Loucy (cell line): ENCODE measurements at regions not wholly inside any gene's neighbourhood (a gene's known extent, or its start where the extent isn't known, plus 50 kb on each side); places are given as distances from the start of the nearest gene placed in this dataset.
"Not testable (repeated sequence)": the region's sequence is repeated elsewhere in the genome, so short reads cannot be mapped to it uniquely, and the experiment has no call there.

Experiments
- H2AFZ ChIP-seq: fragments of 200-600 bp; sonication (generic); 2 replicates; pipeline ENCODE4 v1.6.0; 2016; ENCODE audit warnings: antibody characterized with exemption, mild to moderate bottlenecking, low read length, moderate library complexity
- H3F3A ChIP-seq: fragments of 200-600 bp; 2 replicates; pipeline ENCODE4 v1.6.0; 2016; ENCODE audit warnings: antibody characterized with exemption, low read depth, mild to moderate bottlenecking
- H3K27me3 ChIP-seq: fragments of 200-600 bp; sonication (generic); 2 replicates; pipeline ENCODE4 v1.6.1; 2014; ENCODE audit warnings: low read length, mild to moderate bottlenecking; ENCODE audit not compliant: insufficient read depth, poor library complexity, severe bottlenecking
- H3K36me3 ChIP-seq: fragments of 200-600 bp; sonication (generic); 2 replicates; pipeline ENCODE4 v1.6.1; 2016; ENCODE audit warnings: low read length; ENCODE audit not compliant: insufficient read depth
- H3K4me1 ChIP-seq: fragments of 200-600 bp; sonication (generic); 2 replicates; pipeline ENCODE4 v1.5.1; 2014; ENCODE audit warnings: low read length, mild to moderate bottlenecking; ENCODE audit not compliant: insufficient read depth, poor library complexity, severe bottlenecking
- H3K4me2 ChIP-seq: fragments of 200-600 bp; sonication (generic); 2 replicates; pipeline ENCODE4 v1.6.0; 2014; ENCODE audit warnings: antibody characterized with exemption, low read length, low read depth, mild to moderate bottlenecking; ENCODE audit not compliant: poor library complexity, severe bottlenecking
- H3K4me3 ChIP-seq: fragments of 200-600 bp; sonication (generic); 2 replicates; pipeline ENCODE4 v1.5.1; 2014; ENCODE audit warnings: low read length, mild to moderate bottlenecking, mixed read lengths; ENCODE audit not compliant: poor library complexity, severe bottlenecking
- H3K79me2 ChIP-seq: fragments of 200-600 bp; sonication (generic); 2 replicates; pipeline ENCODE4 v1.6.1; 2014; ENCODE audit warnings: low read length; ENCODE audit not compliant: insufficient read depth
- H3K9ac ChIP-seq: fragments of 200-600 bp; sonication (generic); 2 replicates; pipeline ENCODE4 v1.6.0; 2014; ENCODE audit warnings: mild to moderate bottlenecking, low read depth, low read length, moderate library complexity; ENCODE audit not compliant: poor library complexity, severe bottlenecking
- H3K9me2 ChIP-seq: fragments of 200-600 bp; sonication (generic); replicated peaks from 2 replicates; pipeline ENCODE4 v1.6.1; 2016; ENCODE audit warnings: low read depth, low read length, mixed read lengths
- H3K9me3 ChIP-seq: fragments of 200-600 bp; sonication (generic); 2 replicates; pipeline ENCODE4 v1.6.1; 2014; ENCODE audit warnings: mild to moderate bottlenecking, antibody characterized with exemption, low read length, low read depth; ENCODE audit not compliant: insufficient read depth
- H4K20me1 ChIP-seq: fragments of 200-600 bp; sonication (generic); 2 replicates; pipeline ENCODE4 v1.6.0; 2014; ENCODE audit warnings: antibody characterized with exemption, low read length, mild to moderate bottlenecking; ENCODE audit not compliant: insufficient read depth, poor library complexity, severe bottlenecking
- EZH2phosphoT487 ChIP-seq: fragments of 200-600 bp; IDR thresholded peaks from 2 replicates; pipeline ENCODE4 v1.6.1; 2018; ENCODE audit warnings: antibody characterized with exemption, mild to moderate bottlenecking, moderate library complexity, borderline replicate concordance
- TF ChIP-seq, protein P1 (sequence below): fragments of 200-600 bp; sonication (generic); conservative IDR thresholded peaks from 2 replicates; pipeline ENCODE4 v1.5.1; 2014; ENCODE audit warnings: mild to moderate bottlenecking, antibody characterized with exemption, low read length

- not testable (repeated sequence) for H4K20me1 ChIP-seq, H3K79me2 ChIP-seq, H3K9me2 ChIP-seq, H3K4me1 ChIP-seq, H3K4me2 ChIP-seq, H3K9ac ChIP-seq, H3K36me3 ChIP-seq, H3F3A ChIP-seq, H3K4me3 ChIP-seq, H2AFZ ChIP-seq, H3K9me3 ChIP-seq, H3K27me3 ChIP-seq
These were observed 69.7 kb upstream of the CCT8L2 start for GRCh38 chr22:16662330-16662729.

DNA sequence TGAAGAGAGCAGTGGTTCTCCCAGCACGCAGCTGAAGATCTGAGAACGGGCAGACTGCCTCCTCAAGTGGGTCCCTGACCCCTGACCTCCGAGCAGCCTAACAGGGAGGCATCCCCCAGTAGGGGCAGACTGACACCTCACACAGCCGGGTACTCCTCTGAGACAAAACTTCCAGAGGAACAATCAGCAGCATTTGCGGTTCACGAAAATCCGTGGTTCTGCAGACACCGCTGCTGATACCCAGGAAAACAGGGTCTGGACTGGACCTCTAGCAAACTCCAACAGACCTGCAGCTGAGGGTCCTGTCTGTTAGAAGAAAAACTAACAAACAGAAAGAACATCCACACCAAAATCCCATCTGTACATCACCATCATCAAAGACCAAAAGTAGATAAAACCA lies 68.4 kb upstream of the CCT8L2 start:
- H3K36me3 ChIP-seq, H3K4me2 ChIP-seq, H3K79me2 ChIP-seq: not testable (repeated sequence)

GRCh38 chr22:16660570-16660969 lies 68.0 kb upstream of the CCT8L2 start:
- H3K9ac ChIP-seq, H3K4me3 ChIP-seq, H3K79me2 ChIP-seq, H4K20me1 ChIP-seq, H3K9me3 ChIP-seq, H3F3A ChIP-seq, H3K4me1 ChIP-seq, H3K9me2 ChIP-seq, H2AFZ ChIP-seq, H3K4me2 ChIP-seq, H3K36me3 ChIP-seq, H3K27me3 ChIP-seq: not testable (repeated sequence)

More for the DNA sequence above, 68.4 kb upstream of the CCT8L2 start:
- not testable (repeated sequence) for H3K27me3 ChIP-seq, H3K9me3 ChIP-seq, H3K4me3 ChIP-seq, H3F3A ChIP-seq, H3K4me1 ChIP-seq, H3K9ac ChIP-seq, H2AFZ ChIP-seq, H4K20me1 ChIP-seq, H3K9me2 ChIP-seq

- H3K9me3 ChIP-seq, H3K4me2 ChIP-seq, H3K4me1 ChIP-seq, H3K79me2 ChIP-seq, H4K20me1 ChIP-seq, H3K27me3 ChIP-seq, H3K9me2 ChIP-seq, H3F3A ChIP-seq, H3K36me3 ChIP-seq, H3K9ac ChIP-seq, H2AFZ ChIP-seq, H3K4me3 ChIP-seq: not testable (repeated sequence)
These were observed 66.7 kb upstream of the CCT8L2 start for GRCh38 chr22:16659273-16659834.

GRCh38 chr22:16658068-16658467 lies 65.5 kb upstream of the CCT8L2 start:
- Histone ChIP-seq H3F3A (no peaks in the 10 kb centered on the region), H3K9me2 (no peaks in the 10 kb centered on the region), H3K9ac (no peak overlapping the region), H2AFZ (no peak overlapping the region), H3K4me1 (no peaks in the 10 kb centered on the region), H3K27me3 (no peaks in the 10 kb centered on the region), H3K4me2 (no peak overlapping the region), H3K9me3 (no peaks in the 10 kb centered on the region), H4K20me1 (no peaks in the 10 kb centered on the region), H3K36me3 (no peaks in the 10 kb centered on the region), H3K4me3 (no peak overlapping the region), H3K79me2 (no peaks in the 10 kb centered on the region)
- TF ChIP-seq, protein P1, sequence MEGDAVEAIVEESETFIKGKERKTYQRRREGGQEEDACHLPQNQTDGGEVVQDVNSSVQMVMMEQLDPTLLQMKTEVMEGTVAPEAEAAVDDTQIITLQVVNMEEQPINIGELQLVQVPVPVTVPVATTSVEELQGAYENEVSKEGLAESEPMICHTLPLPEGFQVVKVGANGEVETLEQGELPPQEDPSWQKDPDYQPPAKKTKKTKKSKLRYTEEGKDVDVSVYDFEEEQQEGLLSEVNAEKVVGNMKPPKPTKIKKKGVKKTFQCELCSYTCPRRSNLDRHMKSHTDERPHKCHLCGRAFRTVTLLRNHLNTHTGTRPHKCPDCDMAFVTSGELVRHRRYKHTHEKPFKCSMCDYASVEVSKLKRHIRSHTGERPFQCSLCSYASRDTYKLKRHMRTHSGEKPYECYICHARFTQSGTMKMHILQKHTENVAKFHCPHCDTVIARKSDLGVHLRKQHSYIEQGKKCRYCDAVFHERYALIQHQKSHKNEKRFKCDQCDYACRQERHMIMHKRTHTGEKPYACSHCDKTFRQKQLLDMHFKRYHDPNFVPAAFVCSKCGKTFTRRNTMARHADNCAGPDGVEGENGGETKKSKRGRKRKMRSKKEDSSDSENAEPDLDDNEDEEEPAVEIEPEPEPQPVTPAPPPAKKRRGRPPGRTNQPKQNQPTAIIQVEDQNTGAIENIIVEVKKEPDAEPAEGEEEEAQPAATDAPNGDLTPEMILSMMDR: no peak
- TF ChIP-seq EZH2phosphoT487: no peak
